Prostate gland (tissue), 2 donors: ENCODE measurements at regions not wholly inside any gene's neighbourhood (a gene's known extent, or its start where the extent isn't known, plus 50 kb on each side); places are given as distances from the start of the nearest gene placed in this dataset.

Experiments used
- CTCF ChIP-seq, 4 experiments: fragments of 200-600 bp in 2 of 4; fragments of 450-650 bp in 2 of 4; sonication (generic) in 2 of 4; IDR thresholded peaks; 1 replicate in 3 of 4; 2 replicates in 1 of 4; pipeline ENCODE4 v1.5.1; 2016 to 2019; ENCODE audit warnings: antibody characterized with exemption in 4 of 4, mild to moderate bottlenecking in 2 of 4, moderate library complexity in 2 of 4
- POLR2A ChIP-seq: fragments of 450-650 bp; IDR thresholded peaks from one replicate; pipeline ENCODE4 v1.6.1; 2016; ENCODE audit warnings: antibody characterized with exemption, mild to moderate bottlenecking
- POLR2AphosphoS5 ChIP-seq: sonication (generic); formaldehyde crosslinking; IDR thresholded peaks from one replicate; pipeline ENCODE4 v1.6.1; 2017; ENCODE audit warnings: antibody characterized with exemption

GRCh38 chr7:155153676-155154075 is 83.6 kb downstream of the HTR5A start:
- TF ChIP-seq POLR2A (no peak), CTCF (IDR thresholded peaks at IDR 0.05) (no peak), POLR2AphosphoS5 (no peak)
